HepG2 (cell line): ENCODE measurements at regions not wholly inside any gene's neighbourhood (a gene's known extent, or its start where the extent isn't known, plus 50 kb on each side); places are given as distances from the start of the nearest gene placed in this dataset.

ENCODE experiments used
- ATAC-seq: fragments of 200-7000 bp; cut with Tn5 transposase; 3 replicates; pipeline ENCODE4 v1.9.1; 2020; ENCODE audit warnings: mild to moderate bottlenecking, moderate library complexity
- BruUV-seq: library from RNA; stranded (reverse); fragments of 400-500 nt; replicated peaks from 2 replicates; lab custom pipeline; 2021; lab: Mats Ljungman, UMichigan
- CTCF ChIA-PET: fragments of 300-600 bp; formaldehyde crosslinking; extraction: SDS; loops from one replicate; lab custom pipeline; 2021; ENCODE audit warnings: low total read pairs, inconsistent platforms, low intra/inter-chr PET ratio; lab: Yijun Ruan, JAX
- POLR2A ChIA-PET: fragments of 350-600 bp; sonication (Branson Sonifier 250); formaldehyde crosslinking; loops from one replicate; lab custom pipeline; 2020; ENCODE audit warnings: antibody characterized with exemption, inconsistent platforms; lab: Yijun Ruan, JAX
- DNase-seq: peaks from one replicate; pipeline ENCODE4 v3.0.0-alpha.2; 2015; ENCODE audit warnings: low spot score
- FAIRE-seq: peaks from 3 replicates; lab custom pipeline; 2011; peaks lifted over from hg19 to GRCh38; lab: Jason Lieb, UNC
- H2AFZ ChIP-seq: one replicate; pipeline ENCODE4 v1.6.1; 2011; ENCODE audit warnings: low read length, inconsistent platforms
- H3K27ac ChIP-seq: fragments of 300-600 bp; 3 replicates; pipeline ENCODE4 v1.8.0; 2011; ENCODE audit warnings: mixed run types, mild to moderate bottlenecking, mixed read lengths, low read length, inconsistent platforms; ENCODE audit not compliant: insufficient read depth; ENCODE audit errors: extremely low read length
- H3K27me3 ChIP-seq, 2 experiments: fragments of 200-600 bp in 1 of 2; 2 replicates in 1 of 2; 3 replicates in 1 of 2; pipeline versions ENCODE4 v1.6.0 to v1.8.0; 2011; ENCODE audit warnings: low read length in 2 of 2, mild to moderate bottlenecking in 2 of 2, moderate library complexity in 2 of 2, inconsistent platforms in 1 of 2; ENCODE audit not compliant: insufficient read depth in 2 of 2, control insufficient read depth in 1 of 2
- H3K36me3 ChIP-seq, 2 experiments: fragments of 200-600 bp in 1 of 2; replicated peaks in 1 of 2; 2 replicates in 1 of 2; 3 replicates in 1 of 2; pipeline versions ENCODE4 v1.5.1 to v1.8.0; 2011; ENCODE audit warnings: low read length in 2 of 2, inconsistent platforms in 1 of 2; ENCODE audit not compliant: insufficient read depth in 2 of 2, control insufficient read depth in 1 of 2
- H3K4me1 ChIP-seq: 2 replicates; pipeline ENCODE4 v1.5.1; 2012; ENCODE audit warnings: low read length, inconsistent platforms; ENCODE audit not compliant: insufficient read depth
- H3K4me2 ChIP-seq: 2 replicates; pipeline ENCODE4 v1.6.0; 2011; ENCODE audit warnings: low read depth, low read length, inconsistent platforms
- H3K4me3 ChIP-seq, 3 experiments: fragments of 200-600 bp in 1 of 3; sonication (generic), shearing (Covaris generic) in 1 of 3; replicated peaks in 1 of 3; 2 replicates each; pipeline ENCODE4 v1.5.1; 2011 to 2016; ENCODE audit warnings: low read length in 3 of 3, inconsistent platforms in 2 of 3, low read depth in 2 of 3, mild to moderate bottlenecking in 2 of 3, control low read depth in 1 of 3, mixed read lengths in 1 of 3; ENCODE audit not compliant: insufficient read depth in 1 of 3
- H3K79me2 ChIP-seq: one replicate; pipeline ENCODE4 v1.6.1; 2011; ENCODE audit warnings: low read length, inconsistent platforms; ENCODE audit not compliant: insufficient read depth
- H3K9ac ChIP-seq: 2 replicates; pipeline ENCODE4 v1.6.0; 2011; ENCODE audit warnings: mild to moderate bottlenecking, low read depth, low read length, inconsistent platforms; ENCODE audit not compliant: insufficient read depth
- H3K9me3 ChIP-seq: 2 replicates; pipeline ENCODE4 v1.5.1; 2012; ENCODE audit warnings: mild to moderate bottlenecking, low read length
- H4K20me1 ChIP-seq: 2 replicates; pipeline ENCODE4 v1.6.0; 2011; ENCODE audit warnings: inconsistent platforms, mild to moderate bottlenecking, low read length, moderate library complexity; ENCODE audit not compliant: insufficient read depth
- FOXA1 ChIP-seq, 2 experiments: fragments of 450-650 bp in 1 of 2; sonication (generic) in 1 of 2; formaldehyde crosslinking in 1 of 2; IDR thresholded peaks; 2 replicates each; pipeline versions ENCODE4 v1.4.0 to v1.6.1; 2016 to 2020; ENCODE audit warnings: missing genetic modification reagents in 1 of 2
- GABPB1 ChIP-seq: IDR thresholded peaks from 2 replicates; pipeline ENCODE4 v1.6.1; 2016; ENCODE audit warnings: mild to moderate bottlenecking, missing genetic modification reagents, moderate library complexity, missing compliant biosample characterization
- GATA4 ChIP-seq: sonication (generic); IDR thresholded peaks from 2 replicates; pipeline ENCODE4 v1.6.1; 2016; ENCODE audit warnings: antibody characterized with exemption, low read depth, borderline replicate concordance
- ISL2 ChIP-seq: sonication (generic); formaldehyde crosslinking; IDR thresholded peaks from 2 replicates; pipeline ENCODE4 v1.5.0; 2020; ENCODE audit warnings: missing genetic modification reagents
- RXRB ChIP-seq: IDR thresholded peaks from 2 replicates; pipeline ENCODE4 v1.6.1; 2016; ENCODE audit warnings: borderline replicate concordance, missing genetic modification reagents, missing compliant biosample characterization
- TFDP1 ChIP-seq: IDR thresholded peaks from 2 replicates; pipeline ENCODE4 v1.6.1; 2016; ENCODE audit warnings: missing compliant biosample characterization, missing genetic modification reagents, borderline replicate concordance
- TFE3 ChIP-seq: IDR thresholded peaks from 2 replicates; pipeline ENCODE4 v1.6.1; 2016
- ZBTB10 ChIP-seq: sonication (generic); formaldehyde crosslinking; IDR thresholded peaks from 2 replicates; pipeline ENCODE4 v1.4.0; 2020; ENCODE audit warnings: missing genetic modification reagents, borderline replicate concordance
- ZBTB49 ChIP-seq: sonication (generic); formaldehyde crosslinking; IDR thresholded peaks from 2 replicates; pipeline ENCODE4 v1.4.0; 2020; ENCODE audit warnings: missing genetic modification reagents, borderline replicate concordance
- ZBTB8A ChIP-seq: sonication (generic); formaldehyde crosslinking; IDR thresholded peaks from 2 replicates; pipeline ENCODE4 v1.4.0; 2020; ENCODE audit warnings: mild to moderate bottlenecking, low read depth, missing genetic modification reagents, borderline replicate concordance
- ZNF484 ChIP-seq: sonication (generic); formaldehyde crosslinking; IDR thresholded peaks from 2 replicates; pipeline ENCODE4 v1.5.1; 2020; ENCODE audit warnings: mild to moderate bottlenecking, low read depth, missing genetic modification reagents, borderline replicate concordance
- ZNF543 ChIP-seq: sonication (generic); formaldehyde crosslinking; IDR thresholded peaks from 2 replicates; pipeline ENCODE4 v1.4.0; 2020; ENCODE audit warnings: mild to moderate bottlenecking, missing genetic modification reagents
- ZNF704 ChIP-seq: sonication (generic); formaldehyde crosslinking; IDR thresholded peaks from 2 replicates; pipeline ENCODE4 v1.8.1; 2023; ENCODE audit warnings: mild to moderate bottlenecking, inconsistent platforms, moderate library complexity, missing genetic modification reagents, borderline replicate concordance
- ZNF75D ChIP-seq: sonication (generic); formaldehyde crosslinking; IDR thresholded peaks from 2 replicates; pipeline ENCODE4 v1.8.1; 2023; ENCODE audit warnings: missing genetic modification reagents, mild to moderate bottlenecking, borderline replicate concordance
- WGBS: methylation state at CpG from one replicate; pipeline ENCODE4 v1.1.6; 2017; ENCODE audit warnings: low lambda C conversion rate; 5-methylcytosine and 5-hydroxymethylcytosine counted together
- in situ Hi-C: cut with HindIII; loops from 2 replicates; pipeline ENCODE4 v1.10.0; 2017; ENCODE audit warnings: low pct_unique_long_range_greater_than_20kb; ENCODE audit not compliant: extremely low pct_ligation_motif_present
- intact Hi-C: fragments of 100-400 bp; cut with micrococcal nuclease; formaldehyde crosslinking; loops from one replicate; pipeline ENCODE4 v1.10.0; 2022; ENCODE audit not compliant: unreplicated experiment

- TF ChIP-seq ZBTB8A (CRISPR knock-in tag), result no peak
- no peak for TF ChIP-seq FOXA1 (IDR thresholded peaks at IDR 0.05)
- no peak for TF ChIP-seq FOXA1 (CRISPR knock-in tag; IDR thresholded peaks at IDR 0.05)
Observed at GRCh38 chr4:124431653-124432192, 280.8 kb downstream of the ANKRD50 start (continued).

- no peak for FAIRE-seq
- ChIA-PET POLR2A (no interaction called here), CTCF (no interaction called here)
- in situ Hi-C loops (no loop called here), intact Hi-C loops (no loop called here)
- Histone ChIP-seq H3K9ac (no peak overlapping the region), H3K27ac (no peak overlapping the region), H3K4me3 (no peak overlapping the region), H2AFZ (no peak overlapping the region), H3K36me3 (no peaks in the 10 kb centered on the region), H3K27me3 (no peaks in the 10 kb centered on the region), H3K9me3 (no peaks in the 10 kb centered on the region), H3K4me2 (no peak overlapping the region), H3K79me2 (no peaks in the 10 kb centered on the region), H4K20me1 (no peaks in the 10 kb centered on the region), H3K4me1 (no peaks in the 10 kb centered on the region)
- WGBS, result 44% methylated on average over 4 of the region's 4 CpGs
- no peak for ATAC-seq
- BruUV-seq, result no TSS peak
- DNase-seq, result no peak
- no peak for TF ChIP-seq ZBTB49 (CRISPR knock-in tag)
- TF ChIP-seq ZBTB10 (CRISPR knock-in tag), result no peak
- TF ChIP-seq RXRB (CRISPR knock-in tag), result no peak
- no peak for TF ChIP-seq ZNF484
- no peak for TF ChIP-seq ZNF704 (CRISPR knock-in tag)
- TF ChIP-seq TFDP1 (CRISPR knock-in tag), result no peak
- no peak for TF ChIP-seq GABPB1 (CRISPR knock-in tag)
- TF ChIP-seq ZNF543 (CRISPR knock-in tag), result no peak
- TF ChIP-seq ZNF75D (CRISPR knock-in tag), result no peak
- TF ChIP-seq ISL2 (CRISPR knock-in tag), result no peak
- no peak for TF ChIP-seq TFE3 (CRISPR knock-in tag)
- no peak for TF ChIP-seq GATA4
Observed at GRCh38 chr4:124432500-124432899, 280.0 kb downstream of the ANKRD50 start.
